Activated B cell treated with CpG ODN at 0.5 μM for 24 hours (primary cell): ENCODE measurements at regions not wholly inside any gene's neighbourhood (a gene's known extent, or its start where the extent isn't known, plus 50 kb on each side); places are given as distances from the start of the nearest gene placed in this dataset.

ENCODE experiments used
- ATAC-seq: fragments of 200-7000 bp; cut with Tn5 transposase; one replicate; pipeline ENCODE4 v1.10.0; 2021; ENCODE audit warnings: low read depth, mild to moderate bottlenecking, moderate library complexity
- CTCF ChIA-PET: fragments of 350-600 bp; sonication (Branson Sonifier 250); formaldehyde crosslinking; loops from one replicate; lab custom pipeline; 2021; ENCODE audit warnings: antibody characterized with exemption; lab: Charles Lee
- POLR2A ChIA-PET: fragments of 350-600 bp; sonication (Branson Sonifier 250); formaldehyde crosslinking; loops from one replicate; lab custom pipeline; 2021; ENCODE audit warnings: antibody characterized with exemption; lab: Charles Lee
- DNase-seq: peaks from one replicate; pipeline ENCODE4 v3.0.0; 2022
- H3K27ac Mint-ChIP-seq: one replicate; pipeline ENCODE4 v1.8.0; 2020; ENCODE audit warnings: mixed read lengths
- H3K27me3 Mint-ChIP-seq: one replicate; pipeline ENCODE4 v1.8.0; 2021; ENCODE audit warnings: mixed read lengths
- H3K36me3 Mint-ChIP-seq: one replicate; pipeline ENCODE4 v1.8.0; 2021; ENCODE audit warnings: low read depth, mixed read lengths
- H3K4me1 Mint-ChIP-seq: one replicate; pipeline ENCODE4 v1.8.0; 2021; ENCODE audit warnings: mixed read lengths
- H3K4me3 Mint-ChIP-seq: one replicate; pipeline ENCODE4 v1.8.0; 2020; ENCODE audit warnings: mild to moderate bottlenecking, mixed read lengths
- H3K9me3 Mint-ChIP-seq: one replicate; pipeline ENCODE4 v1.8.0; 2020; ENCODE audit warnings: mixed read lengths
- intact Hi-C: fragments of 100-400 bp; cut with micrococcal nuclease; formaldehyde crosslinking; loops from one replicate; pipeline ENCODE4 v1.15.1; 2024
- TF ChIP-seq, protein P1 (sequence below): fragments of 200-600 bp; IDR thresholded peaks from one replicate; pipeline ENCODE4 v1.8.0; 2022; ENCODE audit warnings: antibody characterized with exemption, mild to moderate bottlenecking

DNA sequence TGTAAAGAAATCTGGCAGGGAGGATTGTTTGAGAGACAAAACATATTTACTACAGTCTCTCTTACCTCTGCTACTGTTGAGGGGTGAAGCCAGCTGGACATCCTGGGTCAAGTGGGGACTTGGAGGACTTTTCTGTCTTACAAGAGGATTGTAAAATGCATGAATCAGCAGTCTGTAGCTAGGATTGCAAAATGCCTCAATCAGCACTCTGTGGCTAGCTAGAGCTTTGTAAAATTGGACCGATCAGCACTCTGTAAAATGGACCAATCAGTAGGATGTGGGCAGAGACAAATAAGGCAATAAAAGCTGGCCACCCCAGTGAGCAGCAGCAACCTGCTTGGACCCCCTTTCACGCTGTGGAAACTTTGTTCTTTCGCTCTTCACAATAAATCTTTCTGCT is 995.8 kb upstream of the CDH6 start:
- Mint-ChIP-seq H3K4me1 (no peaks in the 10 kb centered on the region), H3K27ac (no peak overlapping the region), H3K36me3 (no peaks in the 10 kb centered on the region), H3K4me3 (no peak overlapping the region), H3K9me3 (peaks cover 8% of the 10 kb centered on the region), H3K27me3 (no peaks in the 10 kb centered on the region)
- CTCF ChIA-PET = no interaction called here
- intact Hi-C loops = no loop called here
- ATAC-seq = no peak
- TF ChIP-seq, protein P1, sequence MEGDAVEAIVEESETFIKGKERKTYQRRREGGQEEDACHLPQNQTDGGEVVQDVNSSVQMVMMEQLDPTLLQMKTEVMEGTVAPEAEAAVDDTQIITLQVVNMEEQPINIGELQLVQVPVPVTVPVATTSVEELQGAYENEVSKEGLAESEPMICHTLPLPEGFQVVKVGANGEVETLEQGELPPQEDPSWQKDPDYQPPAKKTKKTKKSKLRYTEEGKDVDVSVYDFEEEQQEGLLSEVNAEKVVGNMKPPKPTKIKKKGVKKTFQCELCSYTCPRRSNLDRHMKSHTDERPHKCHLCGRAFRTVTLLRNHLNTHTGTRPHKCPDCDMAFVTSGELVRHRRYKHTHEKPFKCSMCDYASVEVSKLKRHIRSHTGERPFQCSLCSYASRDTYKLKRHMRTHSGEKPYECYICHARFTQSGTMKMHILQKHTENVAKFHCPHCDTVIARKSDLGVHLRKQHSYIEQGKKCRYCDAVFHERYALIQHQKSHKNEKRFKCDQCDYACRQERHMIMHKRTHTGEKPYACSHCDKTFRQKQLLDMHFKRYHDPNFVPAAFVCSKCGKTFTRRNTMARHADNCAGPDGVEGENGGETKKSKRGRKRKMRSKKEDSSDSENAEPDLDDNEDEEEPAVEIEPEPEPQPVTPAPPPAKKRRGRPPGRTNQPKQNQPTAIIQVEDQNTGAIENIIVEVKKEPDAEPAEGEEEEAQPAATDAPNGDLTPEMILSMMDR = no peak
- no peak for DNase-seq
- POLR2A ChIA-PET = no interaction called here

DNA sequence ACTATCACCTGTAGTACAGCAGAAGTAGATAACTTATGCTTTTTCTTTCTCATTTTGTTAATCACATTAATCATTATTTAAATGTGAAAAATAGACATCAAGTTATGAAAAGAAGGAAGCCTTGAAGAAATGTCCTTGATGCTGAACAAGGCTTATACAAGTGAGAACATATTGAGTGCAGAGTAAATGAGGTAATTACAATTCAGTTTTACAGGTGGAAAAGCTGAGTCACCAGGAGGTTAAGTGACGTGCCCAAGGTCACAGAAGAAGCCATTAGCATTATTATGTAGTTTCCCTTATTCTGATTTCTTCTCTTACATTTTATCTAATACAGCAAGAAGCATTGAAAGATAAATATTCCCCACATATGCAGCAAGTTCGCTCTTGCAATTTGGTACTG is 998.5 kb upstream of the CDH6 start:
- DNase-seq (no peak), ATAC-seq (no peak)
- Mint-ChIP-seq H3K36me3 (no peaks in the 10 kb centered on the region), H3K27me3 (no peaks in the 10 kb centered on the region), H3K4me3 (no peak overlapping the region), H3K4me1 (no peaks in the 10 kb centered on the region), H3K27ac (no peak overlapping the region), H3K9me3 (peaks cover 5% of the 10 kb centered on the region)
- CTCF ChIA-PET = no interaction called here
- POLR2A ChIA-PET = no interaction called here
- intact Hi-C loops = no loop called here
- TF ChIP-seq, protein P1 = no peak

DNA sequence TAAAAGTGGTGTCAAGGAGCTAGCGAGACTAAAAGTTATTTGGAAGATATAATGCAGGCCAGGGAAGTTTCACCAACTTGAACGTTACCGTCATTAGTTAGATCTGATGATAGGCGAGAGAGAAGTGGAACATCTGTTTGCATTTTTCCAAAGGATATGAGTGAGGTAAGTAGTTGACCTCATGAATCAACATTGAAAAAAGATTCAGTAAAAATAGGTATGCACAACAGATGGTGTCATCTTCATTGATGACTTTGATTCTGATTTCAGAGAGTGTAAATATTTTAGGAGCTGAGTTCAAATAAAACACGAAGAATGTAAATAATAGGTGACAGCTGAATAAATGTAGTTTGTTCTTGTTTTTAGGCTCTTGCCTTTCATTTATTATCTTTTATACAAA is 998.9 kb upstream of the CDH6 start:
- POLR2A ChIA-PET = no interaction called here
- intact Hi-C loops = no loop called here
- ATAC-seq (no peak), DNase-seq (no peak)
- no peaks in the 10 kb centered on the region for H3K36me3 Mint-ChIP-seq
- no peaks in the 10 kb centered on the region for H3K27me3 Mint-ChIP-seq
- H3K4me1 Mint-ChIP-seq = no peaks in the 10 kb centered on the region
- TF ChIP-seq, protein P1 = no peak
- no peak overlapping the region for H3K4me3 Mint-ChIP-seq
- CTCF ChIA-PET = no interaction called here
- no peak overlapping the region for H3K27ac Mint-ChIP-seq
- H3K9me3 Mint-ChIP-seq = peaks cover 5% of the 10 kb centered on the region

DNA sequence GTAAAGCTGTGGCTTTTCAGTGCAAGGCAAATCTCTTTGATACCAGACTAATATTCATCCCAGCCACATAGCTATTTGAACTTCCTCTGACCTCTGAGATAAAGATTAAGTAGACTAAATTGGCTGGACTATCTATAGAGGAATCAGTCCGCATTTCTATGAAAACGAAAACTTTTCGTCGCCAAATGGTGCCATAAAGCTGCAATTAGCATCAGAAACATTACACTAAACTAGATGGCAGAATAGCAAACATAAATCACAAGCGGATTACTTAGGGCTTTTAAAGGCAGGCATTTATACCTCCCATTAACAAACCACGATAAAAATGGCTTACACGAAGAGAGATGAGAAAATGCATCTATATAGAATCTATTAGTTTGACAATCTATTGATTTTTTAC is 1009.7 kb upstream of the CDH6 start:
- Mint-ChIP-seq H3K36me3 (no peaks in the 10 kb centered on the region), H3K27ac (no peak overlapping the region), H3K9me3 (peaks cover 10% of the 10 kb centered on the region), H3K4me1 (no peaks in the 10 kb centered on the region), H3K27me3 (no peaks in the 10 kb centered on the region), H3K4me3 (no peak overlapping the region)
- no peak for DNase-seq
- ATAC-seq = no peak
- ChIA-PET CTCF (no interaction called here), POLR2A (no interaction called here)
- TF ChIP-seq, protein P1 = no peak
- intact Hi-C loops = no loop called here

DNA sequence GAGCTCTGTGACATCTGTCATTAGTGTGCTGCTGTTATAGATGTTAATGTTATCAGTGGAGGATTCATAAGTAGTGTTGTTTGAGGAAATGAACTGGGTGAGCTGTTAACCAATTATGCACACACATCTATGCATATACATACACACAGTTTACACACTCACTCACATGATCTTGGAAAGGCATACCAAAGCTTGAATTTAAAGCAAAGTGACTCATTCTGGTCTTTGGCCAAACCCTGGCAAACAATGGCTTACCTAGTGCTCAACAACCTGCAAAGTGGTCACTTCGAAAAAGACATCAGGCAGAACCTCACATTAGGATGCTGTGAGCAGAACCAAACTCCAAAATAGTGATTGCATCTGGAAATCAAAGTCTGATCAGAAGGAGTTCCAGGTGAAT is 1037.3 kb upstream of the CDH6 start:
- Mint-ChIP-seq H3K27ac (no peak overlapping the region), H3K4me1 (no peaks in the 10 kb centered on the region), H3K27me3 (no peaks in the 10 kb centered on the region), H3K9me3 (peaks cover 18% of the 10 kb centered on the region), H3K36me3 (no peaks in the 10 kb centered on the region), H3K4me3 (no peak overlapping the region)
- ATAC-seq (no peak), DNase-seq (no peak)
- TF ChIP-seq, protein P1 = no peak
- intact Hi-C loops = no loop called here
- ChIA-PET POLR2A (no interaction called here), CTCF (no interaction called here)
